GM19025 (cell line): ENCODE measurements at regions not wholly inside any gene's neighbourhood (a gene's known extent, or its start where the extent isn't known, plus 50 kb on each side); places are given as distances from the start of the nearest gene placed in this dataset.
A peak's percentile ranks its signal among the peaks of the same experiment; 100 is the strongest.
"Not testable (repeated sequence)": the region's sequence is repeated elsewhere in the genome, so short reads cannot be mapped to it uniquely, and the experiment has no call there.

ENCODE experiments used
- ATAC-seq: cut with Tn5 transposase; IDR thresholded peaks from one replicate; pipeline ENCODE4 v1.9.1; 2021; ENCODE audit warnings: mild to moderate bottlenecking, low read depth, moderate library complexity; ENCODE audit not compliant: unreplicated experiment

DNA sequence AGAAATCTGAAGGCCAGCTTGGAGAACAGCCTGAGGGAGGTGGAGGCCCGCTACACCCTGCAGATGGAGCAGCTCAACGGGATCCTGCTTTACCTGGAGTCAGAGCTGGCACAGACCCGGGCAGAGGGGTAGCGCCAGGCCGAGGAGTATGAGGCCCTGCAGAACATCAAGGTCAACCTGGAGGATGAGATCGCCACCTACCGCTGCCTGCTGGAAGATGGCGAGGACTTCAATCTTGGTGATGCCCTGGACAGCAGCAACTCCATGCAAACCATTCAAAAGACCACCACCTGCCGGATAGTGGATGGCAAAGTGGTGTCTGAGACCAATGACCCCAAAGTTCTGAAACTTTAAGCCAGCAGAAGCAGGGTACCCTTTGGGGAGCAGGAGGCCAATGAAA lies 318.4 kb downstream of the ZFHX3 start:
- not testable (repeated sequence) for ATAC-seq

GRCh38 chr16:72728516-72728915 lies 319.4 kb downstream of the ZFHX3 start:
- no peak for ATAC-seq

DNA sequence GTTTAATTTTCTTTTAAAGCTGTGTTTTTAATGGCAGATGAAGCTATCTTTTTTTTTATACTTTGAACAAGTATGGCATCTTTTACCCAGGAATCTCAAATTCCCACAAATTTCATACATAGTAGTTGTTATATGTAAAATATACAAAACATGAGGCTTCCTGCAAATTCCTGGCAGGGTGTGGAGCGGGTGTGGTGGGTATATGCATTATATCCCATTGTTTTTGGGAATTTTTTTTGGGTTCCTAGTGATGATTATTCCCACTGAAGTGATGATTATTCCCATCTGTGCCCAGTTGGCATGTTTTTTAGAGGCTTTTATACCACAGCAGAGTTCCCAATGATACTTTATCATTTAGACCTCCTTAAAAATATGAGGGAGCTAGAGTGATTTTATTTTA lies 320.4 kb downstream of the ZFHX3 start:
- ATAC-seq, result no peak

- no peak for ATAC-seq
These were observed 322.3 kb downstream of the ZFHX3 start for GRCh38 chr16:72725643-72726042.

DNA sequence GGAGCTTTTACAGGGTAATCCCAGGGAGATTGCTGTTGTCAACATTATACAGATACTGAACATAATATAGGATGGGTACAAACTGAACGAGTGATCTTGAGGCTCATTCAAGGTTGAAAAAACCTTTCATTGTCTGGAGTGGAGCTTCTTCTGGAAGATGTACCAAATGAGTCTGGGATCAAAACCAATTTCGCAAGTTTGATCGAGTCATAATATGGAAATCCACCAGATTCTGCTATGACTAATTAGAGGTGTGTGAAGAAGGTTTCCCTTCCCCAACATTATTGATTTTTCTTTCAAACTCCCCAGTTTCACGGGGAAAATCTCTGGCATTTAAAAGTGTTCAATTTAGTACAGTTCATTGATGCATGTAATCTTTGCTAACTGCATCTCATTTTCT lies 324.1 kb downstream of the ZFHX3 start:
- ATAC-seq, result no peak

- ATAC-seq, result no peak
These were observed 325.4 kb downstream of the ZFHX3 start for GRCh38 chr16:72722552-72722951.

- no peak for ATAC-seq
These were observed 325.9 kb downstream of the ZFHX3 start for GRCh38 chr16:72721981-72722380.

DNA sequence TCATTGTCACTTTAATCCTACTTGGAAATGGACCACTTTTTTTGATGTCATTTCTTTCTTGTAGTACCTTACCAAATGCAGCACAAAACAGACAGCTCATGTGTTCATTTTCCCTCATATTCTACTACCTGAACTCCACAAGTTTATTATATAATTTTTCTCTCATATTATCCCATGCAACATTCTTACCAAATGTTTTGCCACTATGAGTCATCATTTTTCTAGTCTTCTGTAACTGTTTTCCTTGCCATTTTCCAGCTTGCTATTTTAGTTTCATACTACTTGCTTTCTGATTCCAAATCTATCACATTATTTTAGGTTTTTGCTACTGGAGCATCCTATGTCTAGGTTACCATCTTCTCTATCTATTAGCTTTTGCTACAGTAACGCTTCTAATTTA lies 332.7 kb downstream of the ZFHX3 start:
- no peak for ATAC-seq

- ATAC-seq, result no peak
These were observed 336.1 kb downstream of the ZFHX3 start for GRCh38 chr16:72711823-72712222.

- no peak for ATAC-seq
These were observed 342.1 kb downstream of the ZFHX3 start for GRCh38 chr16:72705801-72706200.

DNA sequence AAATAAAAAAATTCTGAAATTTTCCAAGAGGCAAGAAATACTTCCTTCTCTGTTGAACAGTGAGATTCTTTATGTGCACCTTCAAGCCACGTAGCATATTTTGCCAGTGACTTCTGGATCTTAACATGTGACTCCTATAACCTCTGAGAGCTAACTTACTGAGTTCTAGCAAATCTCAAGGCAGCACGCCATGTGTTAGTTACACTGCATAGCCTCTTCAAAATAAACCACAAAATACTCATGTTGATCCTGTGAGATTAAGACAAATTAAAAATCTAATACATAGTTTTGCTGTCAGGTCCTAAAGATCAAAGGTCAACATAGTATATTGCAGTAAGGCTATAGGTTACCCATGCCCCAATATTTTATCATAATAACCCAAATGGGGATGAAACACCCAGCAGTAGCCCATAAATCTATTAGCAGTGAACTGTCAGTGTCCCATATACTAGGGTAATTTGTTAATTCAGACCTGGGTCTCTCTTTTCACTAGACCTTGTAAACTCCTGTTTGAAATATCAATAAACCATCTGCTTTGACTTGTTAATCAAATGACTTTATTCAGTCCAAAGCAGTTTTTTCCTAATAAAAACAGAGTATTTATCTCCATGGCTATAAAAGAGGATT lies 343.1 kb downstream of the ZFHX3 start:
- ATAC-seq, result no peak

DNA sequence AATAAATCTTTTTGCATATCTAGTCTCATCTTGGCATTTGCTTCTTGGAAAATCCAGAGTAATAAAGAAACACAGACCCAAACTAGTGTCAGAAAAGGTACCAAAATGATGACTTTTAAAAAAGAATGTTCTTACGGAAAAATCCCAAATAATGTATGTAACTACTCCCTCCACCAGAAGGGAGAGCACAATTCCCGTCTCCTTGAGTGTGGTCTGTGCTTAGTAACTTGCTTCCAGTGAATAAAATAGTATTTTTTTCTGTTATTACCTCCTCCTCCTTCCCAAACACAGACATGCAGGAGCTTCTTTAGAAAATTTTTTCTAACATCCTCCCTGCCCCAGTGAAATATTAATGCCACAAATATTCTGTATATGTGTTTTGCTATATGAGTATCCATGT lies 358.1 kb downstream of the ZFHX3 start:
- no peak for ATAC-seq

DNA sequence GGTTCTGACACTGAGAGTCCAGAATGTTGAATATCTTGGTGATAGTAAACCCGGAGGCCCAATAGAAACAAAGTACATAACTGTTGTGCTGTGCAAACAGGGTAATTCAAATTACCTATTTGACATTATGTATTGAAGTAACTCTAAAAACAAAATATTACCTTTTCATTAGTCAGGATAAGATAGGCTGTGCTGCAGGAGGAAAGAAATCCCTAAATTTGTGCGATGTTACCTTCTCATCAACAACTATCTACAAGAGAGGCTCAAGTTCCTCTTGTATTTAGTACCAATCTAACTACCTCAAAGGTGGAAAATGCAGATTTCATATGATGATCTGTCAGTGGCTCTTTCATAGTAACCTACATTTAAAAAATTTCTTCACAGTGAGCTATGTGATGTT lies 367.2 kb downstream of the ZFHX3 start:
- ATAC-seq, result no peak

DNA sequence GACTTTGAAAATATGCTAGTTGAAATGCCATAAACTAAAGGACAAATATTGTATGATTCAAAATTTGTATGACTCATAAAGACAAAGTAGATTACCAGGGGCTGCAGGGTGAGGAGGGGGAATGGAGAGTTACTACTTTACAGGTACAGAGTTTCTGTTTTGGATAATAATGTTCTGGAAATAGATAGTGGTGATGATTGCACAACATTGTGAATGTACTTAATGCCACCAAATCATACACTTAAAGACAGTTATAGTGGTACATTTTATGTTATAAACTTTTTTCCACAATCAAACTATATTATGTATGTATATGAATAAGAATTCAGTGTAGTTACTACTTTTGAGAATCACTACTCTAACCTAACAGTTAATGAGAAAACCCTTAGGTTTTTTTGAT lies 368.1 kb downstream of the ZFHX3 start:
- no peak for ATAC-seq

- no peak for ATAC-seq
These were observed 370.1 kb downstream of the ZFHX3 start for GRCh38 chr16:72677662-72678447.

DNA sequence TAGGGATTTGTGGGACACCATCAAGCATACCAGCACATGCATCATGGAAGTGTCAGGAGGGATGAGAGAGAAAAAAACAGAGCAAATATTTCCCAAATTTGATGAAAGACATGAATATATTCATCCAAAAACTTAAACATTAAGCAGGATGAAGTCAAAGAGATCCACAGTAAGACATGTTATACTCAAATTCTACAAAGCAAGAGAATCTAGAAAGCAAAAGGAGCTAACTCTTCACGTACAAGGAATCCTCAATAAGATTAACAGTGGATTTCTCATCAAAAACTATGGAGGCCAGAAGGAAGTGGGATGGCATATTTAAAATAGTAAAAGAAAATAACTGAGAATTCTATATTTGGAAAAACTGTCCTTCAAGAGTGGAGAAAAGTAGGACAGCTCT lies 374.8 kb downstream of the ZFHX3 start:
- no peak for ATAC-seq

DNA sequence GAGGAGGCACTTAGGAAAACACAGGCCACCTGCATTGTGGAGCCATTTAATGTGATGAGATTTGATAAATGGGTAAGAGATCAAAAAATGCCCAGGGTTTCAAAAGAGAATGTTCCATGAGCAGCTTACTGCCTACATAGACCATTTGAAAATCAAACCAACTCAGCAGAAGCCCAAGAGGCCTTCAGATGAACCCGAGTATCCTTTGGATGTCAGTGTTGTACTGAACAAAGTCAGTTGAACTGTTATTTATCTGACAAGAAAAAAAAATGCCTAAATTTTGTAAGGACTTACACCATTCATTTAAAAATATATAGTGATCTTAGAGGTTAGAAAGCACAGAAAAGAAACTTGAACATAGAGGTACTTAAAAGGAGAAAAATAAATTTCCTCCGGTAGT lies 381.7 kb downstream of the ZFHX3 start:
- no peak for ATAC-seq

- no peak for ATAC-seq
These were observed 382.2 kb downstream of the ZFHX3 start for GRCh38 chr16:72665701-72666100.

- ATAC-seq, result peak; percentile 100
These were observed 383.2 kb downstream of the ZFHX3 start for GRCh38 chr16:72664509-72665408.

DNA sequence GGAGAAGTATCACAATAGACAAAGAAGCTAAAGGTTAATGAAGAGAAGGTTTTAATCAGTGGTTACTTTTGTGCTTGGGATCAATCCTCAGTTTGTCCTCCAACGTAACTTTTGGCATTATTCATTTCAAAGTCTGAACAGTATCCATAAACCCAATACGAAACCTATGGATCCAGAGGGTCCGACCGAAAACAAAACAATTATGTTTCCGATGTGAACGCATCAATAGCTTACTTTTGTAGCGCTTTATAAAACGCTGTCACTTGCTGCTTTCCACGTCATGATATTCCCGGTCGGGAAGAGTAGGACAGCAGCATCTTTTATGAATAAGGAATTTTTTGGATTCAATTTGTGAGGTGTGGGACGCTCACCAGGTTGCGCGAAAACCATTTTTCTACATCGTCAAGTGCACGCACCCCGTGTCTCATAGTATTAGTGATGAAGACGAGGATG lies 383.8 kb downstream of the ZFHX3 start:
- no peak for ATAC-seq
